Esophagus squamous epithelium (tissue), 5 donors: ENCODE measurements at regions not wholly inside any gene's neighbourhood (a gene's known extent, or its start where the extent isn't known, plus 50 kb on each side); places are given as distances from the start of the nearest gene placed in this dataset.
A peak's percentile ranks its signal among the peaks of the same experiment; 100 is the strongest.

Experiments
- DNase-seq: peaks from one replicate; lab custom pipeline; 2025; lab: John Stamatoyannopoulos, UW
- H3K27ac ChIP-seq, 4 donors: fragments of 200-600 bp; sonication (generic); one replicate each; pipeline ENCODE4 v1.5.1; 2016 to 2019; ENCODE audit warnings: mild to moderate bottlenecking in 1 of 4
- H3K27me3 ChIP-seq, 4 donors: fragments of 200-600 bp; sonication (generic); 1 replicate in 3 of 4; 2 replicates in 1 of 4; pipeline versions ENCODE4 v1.5.1 to v1.6.0; 2017 to 2021; ENCODE audit warnings: antibody characterized with exemption in 1 of 4
- H3K36me3 ChIP-seq, 3 donors: fragments of 200-600 bp; sonication (generic); one replicate each; pipeline ENCODE4 v1.5.1; 2016 to 2019
- H3K4me1 ChIP-seq, 3 donors: fragments of 200-600 bp; sonication (generic); one replicate each; pipeline ENCODE4 v1.5.1; 2017 to 2019
- H3K4me3 ChIP-seq, 4 donors: fragments of 200-600 bp; sonication (generic); 1 replicate in 3 of 4; 2 replicates in 1 of 4; pipeline ENCODE4 v1.5.1; 2016 to 2019; ENCODE audit warnings: mild to moderate bottlenecking in 2 of 4, moderate library complexity in 1 of 4
- H3K9me3 ChIP-seq, 3 donors: fragments of 200-600 bp; sonication (generic); one replicate each; pipeline ENCODE4 v1.5.1; 2016 to 2019
- POLR2A ChIP-seq, 4 donors: fragments of 450-650 bp; IDR thresholded peaks; one replicate each; pipeline ENCODE4 v1.6.1; 2017; ENCODE audit warnings: antibody characterized with exemption in 4 of 4, mild to moderate bottlenecking in 4 of 4, moderate library complexity in 3 of 4
- WGBS, 2 donors: methylation state at CpG; one replicate each; pipeline ENCODE4 v1.1.5; 2018; 5-methylcytosine and 5-hydroxymethylcytosine counted together
- intact Hi-C: fragments of 100-400 bp; cut with DNase I; formaldehyde crosslinking; loops from one replicate; pipeline ENCODE4 v1.15.0; 2022
- TF ChIP-seq, protein P1 (sequence below), 6 experiments: fragments of 450-650 bp in 4 of 6; fragments of 200-600 bp in 2 of 6; sonication (generic) in 2 of 6; IDR thresholded peaks; one replicate each; pipeline ENCODE4 v1.5.1; 2016 to 2019; ENCODE audit warnings: antibody characterized with exemption in 6 of 6, mild to moderate bottlenecking in 4 of 6, moderate library complexity in 4 of 6
- donor health status: DM: yes; HTN: yes; CAD: no.

DNA sequence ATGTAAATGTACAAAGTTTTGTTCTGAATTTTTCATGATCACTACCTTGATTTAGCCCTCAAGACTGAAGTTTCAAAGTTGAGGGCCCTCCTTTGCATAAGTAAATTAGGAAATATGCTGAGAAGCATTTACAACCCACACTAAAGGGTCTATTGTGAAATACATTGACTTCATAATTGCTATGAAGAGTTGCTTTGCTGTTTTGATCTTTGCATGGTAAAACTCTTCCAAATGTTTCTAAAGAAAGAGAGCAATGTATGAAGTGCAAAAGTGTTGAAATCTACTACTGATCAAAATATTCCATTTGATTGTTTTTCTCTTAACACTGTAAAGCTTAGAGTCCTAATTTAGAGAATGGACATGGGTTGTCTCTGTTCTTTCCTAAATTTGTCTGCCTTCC, 77.2 kb downstream of the C7orf25 start:
- intact Hi-C loops = no loop called here

DNA sequence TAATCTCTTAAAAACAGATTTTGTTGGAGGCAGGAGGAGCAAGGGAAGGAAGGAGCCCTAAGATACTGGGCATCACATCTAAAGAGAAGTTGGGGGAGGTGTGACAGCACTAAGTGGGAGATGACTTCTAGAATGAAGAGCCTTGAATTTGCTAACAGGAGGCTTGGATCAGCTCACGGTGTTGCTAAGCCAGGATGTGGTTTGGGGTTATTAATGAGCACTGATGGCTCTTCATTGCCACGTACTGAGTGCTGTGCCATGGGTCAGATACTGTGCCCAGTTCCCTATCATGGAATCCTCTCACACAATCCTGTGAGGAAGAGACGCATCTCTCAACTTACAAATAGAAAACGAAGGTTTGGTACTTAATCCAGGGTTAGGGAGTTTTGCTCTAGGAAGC, 78.5 kb downstream of the C7orf25 start:
- Histone ChIP-seq H3K4me1 (peaks cover 3 to 26% (median 6%) of the 10 kb centered on the region in 3 donors), H3K9me3 (no peaks in the 10 kb centered on the region), H3K36me3 (no peaks in the 10 kb centered on the region), H3K4me3 (no peak overlapping the region), H3K27me3 (no peaks in the 10 kb centered on the region), H3K27ac (no peak overlapping the region)
- 61 to 64% methylated on average over 4 of the region's 4 CpGs for WGBS, 2 donors
- TF ChIP-seq, protein P1, sequence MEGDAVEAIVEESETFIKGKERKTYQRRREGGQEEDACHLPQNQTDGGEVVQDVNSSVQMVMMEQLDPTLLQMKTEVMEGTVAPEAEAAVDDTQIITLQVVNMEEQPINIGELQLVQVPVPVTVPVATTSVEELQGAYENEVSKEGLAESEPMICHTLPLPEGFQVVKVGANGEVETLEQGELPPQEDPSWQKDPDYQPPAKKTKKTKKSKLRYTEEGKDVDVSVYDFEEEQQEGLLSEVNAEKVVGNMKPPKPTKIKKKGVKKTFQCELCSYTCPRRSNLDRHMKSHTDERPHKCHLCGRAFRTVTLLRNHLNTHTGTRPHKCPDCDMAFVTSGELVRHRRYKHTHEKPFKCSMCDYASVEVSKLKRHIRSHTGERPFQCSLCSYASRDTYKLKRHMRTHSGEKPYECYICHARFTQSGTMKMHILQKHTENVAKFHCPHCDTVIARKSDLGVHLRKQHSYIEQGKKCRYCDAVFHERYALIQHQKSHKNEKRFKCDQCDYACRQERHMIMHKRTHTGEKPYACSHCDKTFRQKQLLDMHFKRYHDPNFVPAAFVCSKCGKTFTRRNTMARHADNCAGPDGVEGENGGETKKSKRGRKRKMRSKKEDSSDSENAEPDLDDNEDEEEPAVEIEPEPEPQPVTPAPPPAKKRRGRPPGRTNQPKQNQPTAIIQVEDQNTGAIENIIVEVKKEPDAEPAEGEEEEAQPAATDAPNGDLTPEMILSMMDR (IDR thresholded peaks at IDR 0.05) = no peak
- TF ChIP-seq POLR2A (IDR thresholded peaks at IDR 0.05) = no peak
- intact Hi-C loops = no loop called here
- DNase-seq = no peak

More for the DNA sequence above, 77.2 kb downstream of the C7orf25 start:
- DNase-seq = no peak
- no peaks in the 10 kb centered on the region for H3K27me3 ChIP-seq
- no peak overlapping the region for H3K27ac ChIP-seq
- TF ChIP-seq POLR2A (IDR thresholded peaks at IDR 0.05) = no peak
- TF ChIP-seq, protein P1 (IDR thresholded peaks at IDR 0.05) = no peak
- no peaks in the 10 kb centered on the region for H3K36me3 ChIP-seq
- no peaks in the 10 kb centered on the region for H3K9me3 ChIP-seq
- H3K4me1 ChIP-seq = peaks cover 3 to 26% (median 6%) of the 10 kb centered on the region in 3 donors
- H3K4me3 ChIP-seq = no peak overlapping the region

DNA sequence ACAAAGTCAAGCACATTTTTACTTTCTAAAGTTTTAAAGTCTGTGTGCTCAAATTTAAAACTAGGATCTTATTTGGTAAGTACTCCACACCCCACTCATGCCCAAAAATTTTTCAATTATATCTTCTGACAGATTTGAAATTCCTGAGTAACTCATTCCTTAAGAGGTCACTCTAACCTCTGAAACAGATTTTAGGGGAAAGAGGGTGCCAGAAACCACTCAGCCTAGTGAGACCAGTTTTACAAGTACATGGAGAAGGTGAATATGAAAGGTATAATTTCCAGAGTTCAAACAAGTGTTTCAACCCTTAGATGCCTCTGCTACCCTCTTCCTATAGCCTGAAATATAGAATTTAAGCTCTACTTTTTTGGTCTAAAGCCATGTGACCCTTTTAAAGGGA, 79.2 kb downstream of the C7orf25 start:
- no peaks in the 10 kb centered on the region for H3K9me3 ChIP-seq
- H3K4me1 ChIP-seq = peaks cover 3 to 26% (median 6%) of the 10 kb centered on the region in 3 donors
- H3K27ac ChIP-seq = no peak overlapping the region
- H3K36me3 ChIP-seq = no peaks in the 10 kb centered on the region
- intact Hi-C loops = no loop called here
- H3K27me3 ChIP-seq = no peaks in the 10 kb centered on the region
- TF ChIP-seq, protein P1 (IDR thresholded peaks at IDR 0.05) = no peak
- TF ChIP-seq POLR2A (IDR thresholded peaks at IDR 0.05) = no peak
- no peak for DNase-seq
- no peak overlapping the region for H3K4me3 ChIP-seq

DNA sequence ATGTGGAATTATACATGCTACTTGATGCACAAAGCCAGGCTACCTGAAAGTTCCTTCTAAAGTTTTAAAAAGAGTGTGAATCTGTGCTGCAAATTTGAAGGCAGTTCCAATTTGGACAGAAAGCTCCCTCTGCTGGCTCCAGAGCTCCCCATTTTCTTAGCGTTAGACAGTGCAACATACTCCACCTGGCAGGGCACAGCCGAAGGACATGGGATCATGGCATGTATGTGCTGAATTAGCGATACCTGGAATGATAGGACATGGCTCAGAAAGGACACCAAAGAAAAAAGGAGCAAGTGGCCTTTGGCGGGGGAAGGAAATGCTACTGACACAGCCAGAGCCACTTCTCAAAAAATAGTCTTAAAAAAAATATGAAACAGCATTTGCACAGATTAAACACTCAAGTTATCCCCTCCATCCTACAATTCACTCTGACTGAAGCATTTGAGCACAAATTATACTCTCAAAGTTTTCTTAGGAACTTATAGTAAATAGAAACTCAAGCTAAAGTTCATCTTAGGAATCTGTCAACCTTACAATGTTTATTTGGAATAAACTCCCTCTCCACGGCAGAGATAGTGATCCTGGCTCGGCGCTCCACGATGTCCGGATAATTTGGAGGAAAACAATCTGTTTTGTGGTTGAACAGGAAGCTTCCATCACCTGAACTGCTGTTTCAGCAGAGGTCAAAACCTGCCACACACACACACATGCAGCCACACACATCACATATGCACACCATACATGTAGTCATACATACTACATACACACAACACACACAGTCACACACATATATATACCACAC, 80.0 kb downstream of the C7orf25 start:
- Histone ChIP-seq H3K27me3 (no peaks in the 10 kb centered on the region), H3K9me3 (no peaks in the 10 kb centered on the region), H3K4me3 (no peak overlapping the region), H3K36me3 (no peaks in the 10 kb centered on the region), H3K27ac (peak overlapping the region in 1 of 4 donors; percentile 24), H3K4me1 (peaks cover 3 to 26% (median 6%) of the 10 kb centered on the region in 3 donors)
- 35 to 49% methylated on average over 9 of the region's 9 CpGs for WGBS, 2 donors
- intact Hi-C loops = no loop called here
- TF ChIP-seq, protein P1 (IDR thresholded peaks at IDR 0.05) = peak in 5 of 6 experiments; percentile 53 to 72 (median 54)
- TF ChIP-seq POLR2A (IDR thresholded peaks at IDR 0.05) = no peak
- DNase-seq = no peak

DNA sequence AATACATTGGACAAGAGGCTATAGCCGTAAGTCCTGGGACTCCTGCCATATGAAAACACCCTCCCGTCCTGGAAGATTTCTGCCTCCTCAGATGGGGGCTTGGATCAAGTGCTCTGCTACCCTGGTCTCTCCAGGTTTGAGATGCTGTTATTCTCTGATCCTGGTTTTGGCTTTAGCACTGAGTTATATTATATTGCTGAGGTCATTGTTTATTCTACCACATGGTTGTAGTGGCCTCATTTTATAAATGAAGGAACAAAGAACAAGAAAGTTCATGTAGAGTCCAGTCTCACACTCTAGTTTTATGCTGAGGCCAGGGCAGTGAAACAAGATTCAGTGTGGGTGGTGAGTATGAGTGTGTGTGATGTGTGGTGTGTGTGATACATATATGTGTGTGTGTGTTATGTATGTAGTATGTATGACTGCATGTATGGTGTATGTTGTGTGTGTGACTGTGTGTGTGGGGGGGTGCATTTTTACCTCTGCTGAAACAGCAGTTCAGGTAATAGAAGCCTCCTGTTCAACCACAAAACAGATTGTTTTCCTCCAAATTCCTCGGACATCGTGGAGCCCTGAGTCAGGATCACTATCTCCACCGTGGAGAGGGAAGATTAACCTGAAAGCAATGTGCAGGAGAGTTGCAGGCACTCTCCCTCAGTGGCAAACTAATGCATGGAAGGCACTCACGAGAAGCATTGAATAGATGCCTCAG, 80.7 kb downstream of the C7orf25 start:
- TF ChIP-seq POLR2A (IDR thresholded peaks at IDR 0.05) = no peak
- TF ChIP-seq, protein P1 (IDR thresholded peaks at IDR 0.05) = no peak
- DNase-seq = no peak
- Histone ChIP-seq H3K27me3 (no peaks in the 10 kb centered on the region), H3K9me3 (no peaks in the 10 kb centered on the region), H3K4me1 (peaks cover 3 to 26% (median 6%) of the 10 kb centered on the region in 3 donors), H3K27ac (peak overlapping the region in 2 of 4 donors; percentile 24 to 58), H3K4me3 (no peak overlapping the region), H3K36me3 (no peaks in the 10 kb centered on the region)
- intact Hi-C loops = no loop called here
- WGBS, 2 donors = 45 to 47% methylated on average over 6 of the region's 6 CpGs
